HEK293 (cell line): ENCODE measurements at regions not wholly inside any gene's neighbourhood (a gene's known extent, or its start where the extent isn't known, plus 50 kb on each side); places are given as distances from the start of the nearest gene placed in this dataset.

Experiments
- CTCF ChIA-PET: fragments of 350-600 bp; formaldehyde crosslinking; extraction: SDS; loops from one replicate; lab custom pipeline; 2021; ENCODE audit warnings: antibody characterized with exemption; lab: Yijun Ruan, JAX
- POLR2A ChIA-PET: fragments of 300-600 bp; formaldehyde crosslinking; extraction: SDS; loops from one replicate; lab custom pipeline; 2020; ENCODE audit warnings: antibody characterized with exemption, inconsistent platforms; lab: Yijun Ruan, JAX
- H3K27ac ChIP-seq: fragments of 200-500 bp; sonication (Bioruptor generic); 2 replicates; pipeline ENCODE4 v1.5.1; 2014; ENCODE audit warnings: low read depth, low read length, control low read depth, inconsistent platforms; ENCODE audit errors: extremely low read depth
- H3K36me3 ChIP-seq, 2 experiments: fragments of 200-500 bp in 1 of 2; sonication (Bioruptor generic) in 1 of 2; 1 replicate in 1 of 2; 2 replicates in 1 of 2; pipeline ENCODE4 v1.5.1; 2014 to 2017; ENCODE audit warnings: inconsistent platforms in 2 of 2, low read length in 2 of 2; ENCODE audit not compliant: control insufficient read depth in 2 of 2, insufficient read depth in 1 of 2
- H3K4me1 ChIP-seq: fragments of 200-500 bp; sonication (Bioruptor generic); 2 replicates; pipeline ENCODE4 v1.5.1; 2014; ENCODE audit warnings: mild to moderate bottlenecking, low read length, inconsistent platforms; ENCODE audit not compliant: control insufficient read depth, insufficient read depth
- H3K4me3 ChIP-seq: 2 replicates; pipeline ENCODE4 v1.5.1; 2011; ENCODE audit warnings: low read depth, mild to moderate bottlenecking, control low read depth, low read length, moderate library complexity
- H3K9me3 ChIP-seq: fragments of 200-500 bp; sonication (Bioruptor generic); 2 replicates; pipeline ENCODE4 v1.5.1; 2014; ENCODE audit warnings: low read depth, low read length, inconsistent platforms; ENCODE audit not compliant: control insufficient read depth, insufficient read depth
- ELK4 ChIP-seq: IDR thresholded peaks from 2 replicates; pipeline ENCODE4 v1.6.1; 2011; ENCODE audit warnings: mild to moderate bottlenecking, low read depth, low read length, borderline replicate concordance
- GFI1B ChIP-seq: fragments of 450-650 bp; formaldehyde crosslinking; IDR thresholded peaks from 2 replicates; pipeline ENCODE4 v1.5.1; 2016; ENCODE audit warnings: missing biosample characterization, missing genetic modification characterization
- KLF10 ChIP-seq: fragments of 450-650 bp; IDR thresholded peaks from 2 replicates; pipeline ENCODE4 v1.5.1; 2018; ENCODE audit warnings: missing biosample characterization, mild to moderate bottlenecking, missing genetic modification characterization
- ZNF10 ChIP-seq: fragments of 450-650 bp; formaldehyde crosslinking; IDR thresholded peaks from 2 replicates; pipeline ENCODE4 v1.5.1; 2017; ENCODE audit warnings: missing biosample characterization, missing genetic modification characterization
- ZNF18 ChIP-seq: fragments of 450-650 bp; formaldehyde crosslinking; IDR thresholded peaks from 2 replicates; pipeline ENCODE4 v1.5.1; 2016; ENCODE audit warnings: missing biosample characterization, missing genetic modification characterization
- ZNF19 ChIP-seq: fragments of 450-650 bp; formaldehyde crosslinking; IDR thresholded peaks from 2 replicates; pipeline ENCODE4; 2016; ENCODE audit warnings: missing biosample characterization, missing genetic modification characterization, low read depth
- ZNF239 ChIP-seq: fragments of 450-650 bp; formaldehyde crosslinking; IDR thresholded peaks from 2 replicates; pipeline ENCODE4 v1.5.1; 2016; ENCODE audit warnings: missing biosample characterization, missing genetic modification characterization
- ZNF266 ChIP-seq: fragments of 450-650 bp; formaldehyde crosslinking; IDR thresholded peaks from 2 replicates; pipeline ENCODE4 v1.5.1; 2016; ENCODE audit warnings: missing biosample characterization, missing genetic modification characterization, low read depth
- ZNF394 ChIP-seq: fragments of 450-650 bp; formaldehyde crosslinking; IDR thresholded peaks from 2 replicates; pipeline ENCODE4 v1.5.1; 2016; ENCODE audit warnings: missing biosample characterization, missing genetic modification characterization, mild to moderate bottlenecking, moderate library complexity, borderline replicate concordance
- ZNF416 ChIP-seq: fragments of 450-650 bp; formaldehyde crosslinking; IDR thresholded peaks from 2 replicates; pipeline ENCODE4 v1.5.1; 2016; ENCODE audit warnings: missing biosample characterization, missing genetic modification characterization
- ZNF449 ChIP-seq: fragments of 450-650 bp; formaldehyde crosslinking; IDR thresholded peaks from 2 replicates; pipeline ENCODE4 v1.5.1; 2017; ENCODE audit warnings: missing biosample characterization, mild to moderate bottlenecking, missing genetic modification characterization, moderate library complexity
- ZNF549 ChIP-seq: fragments of 450-650 bp; IDR thresholded peaks from 2 replicates; pipeline ENCODE4 v1.5.1; 2018; ENCODE audit warnings: missing biosample characterization, missing genetic modification characterization, mild to moderate bottlenecking, inconsistent platforms, moderate library complexity
- ZNF654 ChIP-seq: fragments of 450-650 bp; formaldehyde crosslinking; IDR thresholded peaks from 2 replicates; pipeline ENCODE4 v1.5.1; 2016; ENCODE audit warnings: low read depth, missing biosample characterization, missing genetic modification characterization
- ZNF707 ChIP-seq: fragments of 450-650 bp; formaldehyde crosslinking; IDR thresholded peaks from 2 replicates; pipeline ENCODE4 v1.5.1; 2016; ENCODE audit warnings: missing biosample characterization, missing genetic modification characterization
- ZNF785 ChIP-seq: fragments of 450-650 bp; formaldehyde crosslinking; IDR thresholded peaks from 2 replicates; pipeline ENCODE4 v1.5.1; 2016; ENCODE audit warnings: missing biosample characterization, missing genetic modification characterization
- ZNF837 ChIP-seq: fragments of 450-650 bp; formaldehyde crosslinking; IDR thresholded peaks from 2 replicates; pipeline ENCODE4 v1.5.1; 2016; ENCODE audit warnings: missing biosample characterization, missing genetic modification characterization
- TF ChIP-seq, protein P1 (sequence below): fragments of 450-650 bp; formaldehyde crosslinking; IDR thresholded peaks from 2 replicates; pipeline ENCODE4 v1.5.1; 2017; ENCODE audit warnings: missing biosample characterization, missing genetic modification characterization
- TF ChIP-seq, protein P2 (sequence below): fragments of 450-650 bp; formaldehyde crosslinking; IDR thresholded peaks from 2 replicates; pipeline ENCODE4 v1.5.1; 2016; ENCODE audit warnings: missing biosample characterization, missing genetic modification characterization, low read depth
- TF ChIP-seq, protein P3 (sequence below): fragments of 450-650 bp; formaldehyde crosslinking; IDR thresholded peaks from 2 replicates; pipeline ENCODE4 v1.5.1; 2016; ENCODE audit warnings: missing biosample characterization, missing genetic modification characterization

DNA sequence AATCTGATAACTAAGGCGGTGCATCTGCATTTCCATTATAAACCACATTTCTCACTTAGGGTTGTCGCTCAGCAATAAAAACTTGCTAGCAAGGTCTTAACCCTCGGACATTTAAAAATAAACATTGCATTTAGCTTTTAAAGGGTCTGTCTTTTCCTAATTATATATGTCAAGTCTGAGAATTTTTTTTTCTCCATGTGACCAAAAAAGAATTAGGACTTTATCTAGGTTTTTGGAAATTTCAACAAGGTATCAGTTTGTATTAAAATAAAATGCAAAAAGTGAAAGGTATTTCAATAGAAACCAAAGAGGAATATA, 198.1 kb downstream of the FOXA2 start:
- POLR2A ChIA-PET = no interaction called here
- TF ChIP-seq, protein P1, sequence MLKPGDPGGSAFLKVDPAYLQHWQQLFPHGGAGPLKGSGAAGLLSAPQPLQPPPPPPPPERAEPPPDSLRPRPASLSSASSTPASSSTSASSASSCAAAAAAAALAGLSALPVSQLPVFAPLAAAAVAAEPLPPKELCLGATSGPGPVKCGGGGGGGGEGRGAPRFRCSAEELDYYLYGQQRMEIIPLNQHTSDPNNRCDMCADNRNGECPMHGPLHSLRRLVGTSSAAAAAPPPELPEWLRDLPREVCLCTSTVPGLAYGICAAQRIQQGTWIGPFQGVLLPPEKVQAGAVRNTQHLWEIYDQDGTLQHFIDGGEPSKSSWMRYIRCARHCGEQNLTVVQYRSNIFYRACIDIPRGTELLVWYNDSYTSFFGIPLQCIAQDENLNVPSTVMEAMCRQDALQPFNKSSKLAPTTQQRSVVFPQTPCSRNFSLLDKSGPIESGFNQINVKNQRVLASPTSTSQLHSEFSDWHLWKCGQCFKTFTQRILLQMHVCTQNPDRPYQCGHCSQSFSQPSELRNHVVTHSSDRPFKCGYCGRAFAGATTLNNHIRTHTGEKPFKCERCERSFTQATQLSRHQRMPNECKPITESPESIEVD (tag by site-specific recombination) = no peak
- TF ChIP-seq ZNF266 = no peak
- no peak for TF ChIP-seq ZNF10 (tag by site-specific recombination)
- no peak for TF ChIP-seq ZNF394 (tag by site-specific recombination)
- TF ChIP-seq ZNF416 (tag by site-specific recombination) = no peak
- TF ChIP-seq ZNF549 (tag by site-specific recombination) = no peak
- no peak for TF ChIP-seq KLF10 (tag by site-specific recombination)
- TF ChIP-seq ZNF449 (tag by site-specific recombination) = no peak
- no peak for TF ChIP-seq ZNF837 (tag by site-specific recombination)
- TF ChIP-seq, protein P2, sequence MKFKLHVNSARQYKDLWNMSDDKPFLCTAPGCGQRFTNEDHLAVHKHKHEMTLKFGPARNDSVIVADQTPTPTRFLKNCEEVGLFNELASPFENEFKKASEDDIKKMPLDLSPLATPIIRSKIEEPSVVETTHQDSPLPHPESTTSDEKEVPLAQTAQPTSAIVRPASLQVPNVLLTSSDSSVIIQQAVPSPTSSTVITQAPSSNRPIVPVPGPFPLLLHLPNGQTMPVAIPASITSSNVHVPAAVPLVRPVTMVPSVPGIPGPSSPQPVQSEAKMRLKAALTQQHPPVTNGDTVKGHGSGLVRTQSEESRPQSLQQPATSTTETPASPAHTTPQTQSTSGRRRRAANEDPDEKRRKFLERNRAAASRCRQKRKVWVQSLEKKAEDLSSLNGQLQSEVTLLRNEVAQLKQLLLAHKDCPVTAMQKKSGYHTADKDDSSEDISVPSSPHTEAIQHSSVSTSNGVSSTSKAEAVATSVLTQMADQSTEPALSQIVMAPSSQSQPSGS (tag by site-specific recombination) = no peak
- TF ChIP-seq ZNF707 (tag by site-specific recombination) = no peak
- TF ChIP-seq ZNF239 = no peak
- no peak for TF ChIP-seq ZNF18 (tag by site-specific recombination)
- TF ChIP-seq ZNF654 (tag by site-specific recombination) = no peak
- TF ChIP-seq ZNF785 (tag by site-specific recombination) = no peak
- TF ChIP-seq GFI1B (tag by site-specific recombination) = no peak
- TF ChIP-seq ZNF19 = no peak
- no peak for TF ChIP-seq ELK4
- TF ChIP-seq, protein P3, sequence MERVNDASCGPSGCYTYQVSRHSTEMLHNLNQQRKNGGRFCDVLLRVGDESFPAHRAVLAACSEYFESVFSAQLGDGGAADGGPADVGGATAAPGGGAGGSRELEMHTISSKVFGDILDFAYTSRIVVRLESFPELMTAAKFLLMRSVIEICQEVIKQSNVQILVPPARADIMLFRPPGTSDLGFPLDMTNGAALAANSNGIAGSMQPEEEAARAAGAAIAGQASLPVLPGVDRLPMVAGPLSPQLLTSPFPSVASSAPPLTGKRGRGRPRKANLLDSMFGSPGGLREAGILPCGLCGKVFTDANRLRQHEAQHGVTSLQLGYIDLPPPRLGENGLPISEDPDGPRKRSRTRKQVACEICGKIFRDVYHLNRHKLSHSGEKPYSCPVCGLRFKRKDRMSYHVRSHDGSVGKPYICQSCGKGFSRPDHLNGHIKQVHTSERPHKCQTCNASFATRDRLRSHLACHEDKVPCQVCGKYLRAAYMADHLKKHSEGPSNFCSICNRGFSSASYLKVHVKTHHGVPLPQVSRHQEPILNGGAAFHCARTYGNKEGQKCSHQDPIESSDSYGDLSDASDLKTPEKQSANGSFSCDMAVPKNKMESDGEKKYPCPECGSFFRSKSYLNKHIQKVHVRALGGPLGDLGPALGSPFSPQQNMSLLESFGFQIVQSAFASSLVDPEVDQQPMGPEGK = no peak
- Histone ChIP-seq H3K9me3 (no peaks in the 10 kb centered on the region), H3K4me1 (no peaks in the 10 kb centered on the region), H3K36me3 (no peaks in the 10 kb centered on the region), H3K4me3 (no peak overlapping the region), H3K27ac (no peak overlapping the region)
- CTCF ChIA-PET = interaction anchor here (0.7 to 1.2 kb wide), 3 partner anchors 200 to 858 kb away, joined by 3 to 7 read pairs (median 4); no protein-coding TSS in a partner anchor
